Prostate gland (tissue), 2 donors: ENCODE measurements at regions not wholly inside any gene's neighbourhood (a gene's known extent, or its start where the extent isn't known, plus 50 kb on each side); places are given as distances from the start of the nearest gene placed in this dataset.

Experiments used
- CTCF ChIP-seq, 4 experiments: fragments of 200-600 bp in 2 of 4; fragments of 450-650 bp in 2 of 4; sonication (generic) in 2 of 4; IDR thresholded peaks; 1 replicate in 3 of 4; 2 replicates in 1 of 4; pipeline ENCODE4 v1.5.1; 2016 to 2019; ENCODE audit warnings: antibody characterized with exemption in 4 of 4, mild to moderate bottlenecking in 2 of 4, moderate library complexity in 2 of 4
- POLR2AphosphoS5 ChIP-seq: sonication (generic); formaldehyde crosslinking; IDR thresholded peaks from one replicate; pipeline ENCODE4 v1.6.1; 2017; ENCODE audit warnings: antibody characterized with exemption

DNA sequence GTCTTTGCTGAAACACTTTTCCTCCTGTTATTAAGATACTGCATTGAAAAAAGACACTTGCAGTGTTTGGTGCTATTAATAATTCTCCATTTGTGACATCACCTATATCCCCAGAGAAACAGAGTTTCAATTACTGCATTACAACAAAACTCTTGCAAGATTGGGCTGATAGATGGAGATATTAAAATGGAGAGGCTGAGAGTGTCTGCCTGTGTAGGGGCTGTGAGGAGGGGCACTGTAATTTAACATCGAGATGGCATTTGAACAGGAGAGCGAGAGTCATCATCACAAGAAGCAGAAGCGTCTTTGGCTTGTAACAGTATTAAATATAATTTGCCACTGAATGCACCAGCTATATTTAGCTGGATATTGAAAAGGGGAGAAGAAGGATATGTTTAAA is 316.5 kb downstream of the CDH26 start:
- no peak for TF ChIP-seq CTCF (IDR thresholded peaks at IDR 0.05)
- TF ChIP-seq POLR2AphosphoS5 = no peak
